CD14-positive monocyte (primary cell): ENCODE measurements at regions not wholly inside any gene's neighbourhood (a gene's known extent, or its start where the extent isn't known, plus 50 kb on each side); places are given as distances from the start of the nearest gene placed in this dataset.

ENCODE experiments used
- DNase-seq, 3 donors: peaks; one replicate each; pipeline ENCODE4 v3.0.0-alpha.2; 2011 to 2022
- H2AFZ ChIP-seq: 2 replicates; pipeline ENCODE4 v1.6.0; 2012; ENCODE audit warnings: mild to moderate bottlenecking, low read depth, low read length, inconsistent platforms; ENCODE audit not compliant: insufficient read depth, poor library complexity, severe bottlenecking
- H3K27ac ChIP-seq, 2 donors: 1 replicate in 1 of 2; 2 replicates in 1 of 2; pipeline ENCODE4 v1.5.1; 2012 to 2013; ENCODE audit warnings: low read length in 2 of 2, control low read depth in 1 of 2, inconsistent platforms in 1 of 2, low read depth in 1 of 2, mild to moderate bottlenecking in 1 of 2
- H3K27me3 ChIP-seq, 2 donors: one replicate each; pipeline versions ENCODE4 v1.6.0 to v1.6.1; 2011 to 2013; ENCODE audit warnings: low read length in 2 of 2; ENCODE audit not compliant: control insufficient read depth in 2 of 2, insufficient read depth in 2 of 2
- H3K36me3 ChIP-seq, 2 donors: replicated peaks in 1 of 2; 1 replicate in 1 of 2; 2 replicates in 1 of 2; pipeline versions ENCODE4 v1.5.1 to v1.6.1; 2012 to 2013; ENCODE audit warnings: low read length in 2 of 2, control low read depth in 1 of 2, inconsistent platforms in 1 of 2, mild to moderate bottlenecking in 1 of 2; ENCODE audit not compliant: insufficient read depth in 2 of 2, control insufficient read depth in 1 of 2
- H3K4me1 ChIP-seq, 2 donors: 1 replicate in 1 of 2; 2 replicates in 1 of 2; pipeline versions ENCODE4 v1.5.1 to v1.6.1; 2012 to 2013; ENCODE audit warnings: low read length in 2 of 2, control low read depth in 1 of 2, inconsistent platforms in 1 of 2, mild to moderate bottlenecking in 1 of 2, moderate library complexity in 1 of 2; ENCODE audit not compliant: insufficient read depth in 2 of 2, control insufficient read depth in 1 of 2
- H3K4me2 ChIP-seq: replicated peaks from 2 replicates; pipeline ENCODE3; 2012; ENCODE audit warnings: low read length, moderate library complexity, mild to moderate bottlenecking; ENCODE audit not compliant: poor library complexity, severe bottlenecking; ENCODE audit errors: extremely low read depth
- H3K4me3 ChIP-seq, 3 experiments: fragments of 200-600 bp in 1 of 3; sonication (generic) in 1 of 3; replicated peaks in 1 of 3; 1 replicate in 2 of 3; 2 replicates in 1 of 3; pipeline ENCODE4 v1.5.1; 2011 to 2013; ENCODE audit warnings: low read length in 3 of 3, mild to moderate bottlenecking in 3 of 3, control low read depth in 2 of 3, low read depth in 2 of 3, inconsistent platforms in 1 of 3, moderate library complexity in 1 of 3
- H3K79me2 ChIP-seq: 2 replicates; pipeline ENCODE4 v1.6.0; 2012; ENCODE audit warnings: mild to moderate bottlenecking, control low read depth, inconsistent platforms, low read length, moderate library complexity; ENCODE audit not compliant: insufficient read depth
- H3K9ac ChIP-seq: 2 replicates; pipeline ENCODE4 v1.6.0; 2017; ENCODE audit warnings: low read length, mild to moderate bottlenecking; ENCODE audit not compliant: insufficient read depth, poor library complexity, severe bottlenecking
- H3K9me3 ChIP-seq, 2 donors: replicated peaks in 1 of 2; 1 replicate in 1 of 2; 2 replicates in 1 of 2; pipeline versions ENCODE4 v1.5.1 to v1.6.1; 2012 to 2013; ENCODE audit warnings: low read length in 2 of 2, control low read depth in 1 of 2; ENCODE audit not compliant: control insufficient read depth in 1 of 2, insufficient read depth in 1 of 2
- H4K20me1 ChIP-seq: 2 replicates; pipeline ENCODE4 v1.6.0; 2012; ENCODE audit warnings: mild to moderate bottlenecking, low read length, control low read depth, moderate library complexity; ENCODE audit not compliant: insufficient read depth
- H3K27ac Mint-ChIP-seq, 7 donors: one replicate each; pipeline ENCODE4 v1.8.0; 2020; ENCODE audit warnings: mild to moderate bottlenecking in 7 of 7, mixed read lengths in 7 of 7, moderate library complexity in 6 of 7, inconsistent platforms in 2 of 7
- H3K27me3 Mint-ChIP-seq, 3 donors: one replicate each; pipeline ENCODE4 v1.8.0; 2021 to 2022; ENCODE audit warnings: low read depth in 3 of 3, mild to moderate bottlenecking in 3 of 3, mixed read lengths in 3 of 3, moderate library complexity in 3 of 3, inconsistent platforms in 1 of 3
- H3K36me3 Mint-ChIP-seq, 2 donors: one replicate each; pipeline ENCODE4 v1.8.0; 2020; ENCODE audit warnings: mixed read lengths in 2 of 2, inconsistent platforms in 1 of 2, mild to moderate bottlenecking in 1 of 2
- H3K4me1 Mint-ChIP-seq: one replicate; pipeline ENCODE4 v1.8.0; 2020; ENCODE audit warnings: mild to moderate bottlenecking, mixed read lengths
- H3K4me3 Mint-ChIP-seq, 2 donors: one replicate each; pipeline ENCODE4 v1.8.0; 2020; ENCODE audit warnings: mild to moderate bottlenecking in 2 of 2, mixed read lengths in 2 of 2, moderate library complexity in 1 of 2
- H3K9me3 Mint-ChIP-seq, 7 donors: one replicate each; pipeline ENCODE4 v1.8.0; 2020 to 2022; ENCODE audit warnings: mixed read lengths in 7 of 7, mild to moderate bottlenecking in 6 of 7, moderate library complexity in 6 of 7, inconsistent platforms in 2 of 7
- CTCF ChIP-seq: fragments of 200-600 bp; IDR thresholded peaks from one replicate; pipeline ENCODE4 v1.8.0; 2022; ENCODE audit warnings: antibody characterized with exemption, mild to moderate bottlenecking
- WGBS: methylation state at CpG from one replicate; pipeline ENCODE4 v1.1.5; 2013; ENCODE audit warnings: missing lambda C conversion rate; ENCODE audit not compliant: insufficient coverage; 5-methylcytosine and 5-hydroxymethylcytosine counted together
- intact Hi-C, 2 donors: fragments of 100-400 bp; cut with micrococcal nuclease; formaldehyde crosslinking; loops; one replicate each; pipeline versions ENCODE4 v1.15.0 to v1.15.1; 2023

DNA sequence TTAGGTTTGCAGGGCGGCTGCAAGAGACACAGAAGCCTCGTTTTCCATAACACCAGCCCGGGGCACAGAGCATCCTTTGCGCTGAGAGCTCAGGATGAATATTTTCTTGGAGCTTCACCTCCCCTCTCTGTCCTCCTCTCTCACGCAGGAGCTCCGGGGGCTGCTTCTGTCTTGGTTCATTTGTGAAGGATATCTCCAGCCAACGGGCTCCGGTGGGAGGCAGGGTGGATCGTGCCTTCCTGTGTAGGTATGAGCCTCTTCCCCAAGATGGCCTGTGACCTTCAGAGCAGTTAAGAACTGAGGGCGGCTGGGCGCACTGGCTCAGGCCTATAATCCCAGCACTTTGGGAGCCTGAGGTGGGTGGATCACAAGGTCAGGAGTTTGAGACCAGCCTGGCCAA is 319.0 kb upstream of the C1orf174 start:
- Histone ChIP-seq H3K9ac (no peak overlapping the region), H3K4me1 (no peaks in the 10 kb centered on the region), H3K27ac (no peak overlapping the region), H3K27me3 (no peaks in the 10 kb centered on the region), H3K4me2 (no peak overlapping the region), H3K9me3 (peaks cover 0 to 9% of the 10 kb centered on the region in 2 donors), H3K4me3 (no peak overlapping the region), H4K20me1 (no peaks in the 10 kb centered on the region), H3K36me3 (no peaks in the 10 kb centered on the region), H2AFZ (no peak overlapping the region), H3K79me2 (no peaks in the 10 kb centered on the region)
- 71% methylated on average over 3 of the region's 11 CpGs for WGBS
- intact Hi-C loops, result no loop called here
- peaks cover 2% of the 10 kb centered on the region in 3 donors for H3K27me3 Mint-ChIP-seq
- no peaks in the 10 kb centered on the region for H3K4me1 Mint-ChIP-seq
- no peak for DNase-seq
- H3K4me3 Mint-ChIP-seq, result no peak overlapping the region
- H3K9me3 Mint-ChIP-seq, result peaks cover 2 to 13% (median 4%) of the 10 kb centered on the region in 7 donors
- no peaks in the 10 kb centered on the region for H3K36me3 Mint-ChIP-seq
- H3K27ac Mint-ChIP-seq, result no peak overlapping the region
- no peak for TF ChIP-seq CTCF

GRCh38 chr1:4219826-4220225 is 319.8 kb upstream of the C1orf174 start:
- Mint-ChIP-seq H3K4me3 (no peak overlapping the region), H3K9me3 (peaks cover 2 to 15% (median 4%) of the 10 kb centered on the region in 7 donors), H3K27me3 (peaks cover 0 to 2% (median 2%) of the 10 kb centered on the region in 3 donors), H3K4me1 (no peaks in the 10 kb centered on the region), H3K36me3 (no peaks in the 10 kb centered on the region), H3K27ac (no peak overlapping the region)
- 100% methylated on average over 5 of the region's 5 CpGs for WGBS
- Histone ChIP-seq H2AFZ (no peak overlapping the region), H3K79me2 (no peaks in the 10 kb centered on the region), H3K4me3 (no peak overlapping the region), H3K4me2 (no peak overlapping the region), H3K4me1 (no peaks in the 10 kb centered on the region), H3K9ac (no peak overlapping the region), H3K36me3 (no peaks in the 10 kb centered on the region), H3K27ac (no peak overlapping the region), H4K20me1 (no peaks in the 10 kb centered on the region), H3K27me3 (no peaks in the 10 kb centered on the region), H3K9me3 (peaks cover 0 to 9% of the 10 kb centered on the region in 2 donors)
- intact Hi-C loops, result no loop called here
- DNase-seq, result no peak
- no peak for TF ChIP-seq CTCF
